A673 (cell line): ENCODE measurements at regions not wholly inside any gene's neighbourhood (a gene's known extent, or its start where the extent isn't known, plus 50 kb on each side); places are given as distances from the start of the nearest gene placed in this dataset.

Experiments used
- BruUV-seq: library from RNA; stranded (reverse); fragments of 400-500 nt; replicated peaks from 2 replicates; lab custom pipeline; 2021; lab: Mats Ljungman, UMichigan
- CTCF ChIA-PET: fragments of 300-600 bp; sonication (Branson Sonifier 250); formaldehyde crosslinking; loops from one replicate; lab custom pipeline; 2022; ENCODE audit warnings: antibody characterized with exemption; lab: Charles Lee
- POLR2A ChIA-PET: fragments of 300-600 bp; sonication (Branson Sonifier 250); formaldehyde crosslinking; loops from one replicate; lab custom pipeline; 2022; ENCODE audit warnings: antibody characterized with exemption; ENCODE audit not compliant: low non-redundant PET; lab: Charles Lee
- DNase-seq: peaks from one replicate; pipeline ENCODE4 v3.0.0-alpha.2; 2015; ENCODE audit warnings: low spot score
- H3K27ac ChIP-seq: fragments of 200-600 bp; sonication (generic); 2 replicates; pipeline ENCODE4 v1.5.1; 2016; ENCODE audit warnings: mixed run types, low read depth, mild to moderate bottlenecking, mixed read lengths, antibody characterized with exemption, low read length; ENCODE audit not compliant: poor library complexity, severe bottlenecking
- H3K27me3 ChIP-seq: fragments of 200-600 bp; sonication (generic); replicated peaks from 2 replicates; pipeline ENCODE4 v1.6.1; 2017; ENCODE audit warnings: mixed run types, low read depth, mild to moderate bottlenecking, mixed read lengths, antibody characterized with exemption, low read length; ENCODE audit not compliant: insufficient read depth, poor library complexity
- H3K36me3 ChIP-seq: fragments of 200-600 bp; sonication (generic); 2 replicates; pipeline ENCODE4 v1.6.1; 2016; ENCODE audit warnings: mixed run types, mild to moderate bottlenecking, mixed read lengths, antibody characterized with exemption, low read length; ENCODE audit not compliant: insufficient read depth, poor library complexity, severe bottlenecking
- H3K4me1 ChIP-seq: fragments of 200-600 bp; sonication (generic); 2 replicates; pipeline ENCODE4 v1.6.1; 2017; ENCODE audit warnings: mixed run types, mild to moderate bottlenecking, mixed read lengths, antibody characterized with exemption, low read length; ENCODE audit not compliant: insufficient read depth, poor library complexity, severe bottlenecking
- H3K4me3 ChIP-seq: fragments of 200-600 bp; sonication (generic); 2 replicates; pipeline ENCODE4 v1.5.1; 2016; ENCODE audit warnings: low read depth, mixed run types, mild to moderate bottlenecking, mixed read lengths, low read length; ENCODE audit not compliant: poor library complexity, severe bottlenecking
- H3K9me3 ChIP-seq: fragments of 200-600 bp; sonication (generic); 2 replicates; pipeline ENCODE4 v1.6.1; 2016; ENCODE audit warnings: mixed run types, low read depth, mild to moderate bottlenecking, mixed read lengths, antibody characterized with exemption, low read length; ENCODE audit not compliant: poor library complexity, severe bottlenecking
- CTCF ChIP-seq: fragments of 300-800, 200-600 bp; sonication (generic); conservative IDR thresholded peaks from 2 replicates; pipeline ENCODE4 v1.5.1; 2017; ENCODE audit warnings: low read depth, mild to moderate bottlenecking, antibody characterized with exemption, low read length, moderate library complexity, mixed read lengths
- EZH2 ChIP-seq: fragments of 200-600 bp; sonication (generic); IDR thresholded peaks from 2 replicates; pipeline ENCODE4 v1.6.1; 2017; ENCODE audit warnings: borderline replicate concordance, low read depth, mild to moderate bottlenecking, mixed read lengths, antibody characterized with exemption, low read length; ENCODE audit not compliant: poor library complexity, severe bottlenecking
- intact Hi-C: fragments of 100-400 bp; cut with micrococcal nuclease; formaldehyde crosslinking; loops from one replicate; pipeline ENCODE4 v1.10.0; 2022; ENCODE audit not compliant: unreplicated experiment

DNA sequence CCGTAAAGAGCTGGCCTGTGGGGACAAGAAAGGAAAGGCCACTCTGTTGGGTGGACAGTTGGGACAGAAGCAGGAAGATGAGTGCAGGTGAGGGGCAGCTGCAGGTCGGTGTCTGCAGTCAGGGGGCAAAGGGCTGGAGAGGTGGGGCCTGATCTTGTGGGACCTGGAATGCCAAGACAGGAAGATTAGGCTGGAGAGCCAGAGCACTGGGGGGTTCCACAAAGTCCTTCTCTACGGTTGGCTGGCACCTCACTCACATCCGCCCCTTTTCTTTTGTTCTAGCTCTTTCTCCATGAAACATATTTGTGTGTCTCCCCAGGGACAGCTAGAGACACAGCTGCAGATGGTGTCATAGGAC is 404.1 kb downstream of the PTPRU start:
- no peaks in the 10 kb centered on the region for H3K9me3 ChIP-seq
- ChIA-PET CTCF (no interaction called here), POLR2A (no interaction called here)
- intact Hi-C loops: no loop called here
- no peaks in the 10 kb centered on the region for H3K4me1 ChIP-seq
- H3K4me3 ChIP-seq: no peak overlapping the region
- no peaks in the 10 kb centered on the region for H3K27me3 ChIP-seq
- no peak overlapping the region for H3K27ac ChIP-seq
- DNase-seq: no peak
- no TSS peak for BruUV-seq
- H3K36me3 ChIP-seq: no peaks in the 10 kb centered on the region
- TF ChIP-seq CTCF (no peak), EZH2 (no peak)

DNA sequence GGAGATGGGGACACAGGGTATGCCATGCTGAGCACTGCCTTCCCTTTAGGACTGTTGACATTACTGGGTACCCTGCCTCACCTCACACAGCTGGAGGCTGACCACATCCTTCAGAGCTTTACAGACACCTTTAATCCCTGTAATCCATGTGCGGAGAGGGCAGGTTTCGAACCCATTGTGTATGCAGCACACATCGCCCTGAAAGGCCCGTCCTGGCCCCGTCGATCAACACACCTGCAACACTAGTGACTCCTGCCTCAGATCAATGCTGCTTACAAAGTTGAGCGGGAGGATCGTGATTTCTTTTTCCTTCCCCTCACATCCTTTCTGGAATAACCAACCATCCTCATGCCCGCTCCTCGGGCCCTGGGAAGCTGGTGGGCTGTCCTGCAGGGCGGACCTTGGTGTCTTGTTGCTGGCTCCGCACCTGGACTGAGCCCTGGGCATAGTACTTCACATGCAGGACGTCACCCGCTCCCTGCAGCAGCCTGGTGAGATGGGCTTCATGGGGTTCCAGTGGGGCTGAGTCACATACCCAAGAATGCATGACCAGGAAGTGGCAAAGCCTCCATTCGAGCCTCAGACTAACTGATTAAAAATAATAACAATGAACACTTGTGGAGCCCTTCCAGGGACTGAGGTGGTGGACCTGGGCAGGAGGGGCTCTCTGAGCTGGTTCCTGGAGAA is 403.6 kb downstream of the PTPRU start:
- no peaks in the 10 kb centered on the region for H3K4me1 ChIP-seq
- no peaks in the 10 kb centered on the region for H3K27me3 ChIP-seq
- ChIA-PET CTCF (no interaction called here), POLR2A (no interaction called here)
- peak; percentile 21 for DNase-seq
- no TSS peak for BruUV-seq
- TF ChIP-seq EZH2 (no peak), CTCF (no peak)
- intact Hi-C loops: no loop called here
- no peak overlapping the region for H3K4me3 ChIP-seq
- no peak overlapping the region for H3K27ac ChIP-seq
- no peaks in the 10 kb centered on the region for H3K9me3 ChIP-seq
- no peaks in the 10 kb centered on the region for H3K36me3 ChIP-seq

GRCh38 chr1:29639156-29639736 is 402.9 kb downstream of the PTPRU start:
- H3K9me3 ChIP-seq: no peaks in the 10 kb centered on the region
- ChIA-PET POLR2A (no interaction called here), CTCF (no interaction called here)
- H3K27me3 ChIP-seq: no peaks in the 10 kb centered on the region
- TF ChIP-seq CTCF (no peak), EZH2 (no peak)
- no peak overlapping the region for H3K27ac ChIP-seq
- no peaks in the 10 kb centered on the region for H3K4me1 ChIP-seq
- intact Hi-C loops: no loop called here
- no TSS peak for BruUV-seq
- H3K36me3 ChIP-seq: no peaks in the 10 kb centered on the region
- DNase-seq: no peak
- H3K4me3 ChIP-seq: no peak overlapping the region
